ENCODE measurements at regions not wholly inside any gene's neighbourhood (a gene's known extent, or its start where the extent isn't known, plus 50 kb on each side); places are given as distances from the start of the nearest gene placed in this dataset.

GRCh38 chr2:129329574-129329973, 649.9 kb upstream of the RAB6C start:
- TF ChIP-seq CTCF (optimal IDR thresholded peaks at IDR 0.05 in 1 of 3, IDR thresholded peaks at IDR 0.05 in 1 of 3, conservative IDR thresholded peaks at IDR 0.05 in 1 of 3; ENCODE audit: extremely low read depth in 1 of 3, insufficient read depth in 2 of 3, low read length in 3 of 3): no peak
- no peak for TF ChIP-seq EZH2 (IDR thresholded peaks at IDR 0.05; ENCODE audit: low read length)
